Spleen (tissue), 11 donors: ENCODE measurements at regions not wholly inside any gene's neighbourhood (a gene's known extent, or its start where the extent isn't known, plus 50 kb on each side); places are given as distances from the start of the nearest gene placed in this dataset.

Source experiments
- DNase-seq: peaks from one replicate; pipeline ENCODE4 v3.0.0-alpha.2; 2020
- H3K27ac ChIP-seq, 8 donors: fragments of 200-600 bp; sonication (generic) in 7 of 8; 1 replicate in 4 of 8; 2 replicates in 4 of 8; pipeline versions ENCODE4 v1.5.0 to v1.8.0; 2016 to 2021; ENCODE audit warnings: inconsistent platforms in 4 of 8, mild to moderate bottlenecking in 4 of 8, moderate library complexity in 1 of 8
- H3K27me3 ChIP-seq, 7 donors: fragments of 200-600 bp; sonication (generic) in 6 of 7; replicated peaks in 1 of 7; 1 replicate in 4 of 7; 2 replicates in 3 of 7; pipeline versions ENCODE4 v1.5.0 to v1.8.0; 2016 to 2021; ENCODE audit warnings: inconsistent platforms in 3 of 7, mild to moderate bottlenecking in 1 of 7
- H3K36me3 ChIP-seq, 6 donors: fragments of 200-600 bp; sonication (generic) in 5 of 6; 1 replicate in 4 of 6; 2 replicates in 2 of 6; pipeline versions ENCODE4 v1.5.0 to v1.8.0; 2016 to 2021; ENCODE audit warnings: inconsistent platforms in 2 of 6
- H3K4me1 ChIP-seq, 6 donors: fragments of 200-600 bp; sonication (generic) in 5 of 6; 1 replicate in 3 of 6; 2 replicates in 3 of 6; pipeline versions ENCODE4 v1.5.0 to v1.8.0; 2016 to 2021; ENCODE audit warnings: inconsistent platforms in 3 of 6
- H3K4me3 ChIP-seq, 8 donors: fragments of 200-600 bp; sonication (generic) in 7 of 8; 1 replicate in 4 of 8; 2 replicates in 4 of 8; pipeline versions ENCODE4 v1.5.0 to v1.8.0; 2016 to 2021; ENCODE audit warnings: inconsistent platforms in 4 of 8, mild to moderate bottlenecking in 4 of 8, moderate library complexity in 2 of 8
- H3K9me3 ChIP-seq, 8 donors: fragments of 200-600 bp; sonication (generic) in 7 of 8; 1 replicate in 4 of 8; 2 replicates in 4 of 8; pipeline versions ENCODE4 v1.5.0 to v1.8.0; 2016 to 2021; ENCODE audit warnings: inconsistent platforms in 4 of 8
- POLR2A ChIP-seq, 3 donors: fragments of 450-650 bp; IDR thresholded peaks; one replicate each; pipeline ENCODE4 v1.5.1; 2017; ENCODE audit warnings: antibody characterized with exemption in 3 of 3, mild to moderate bottlenecking in 1 of 3
- POLR2AphosphoS5 ChIP-seq, 3 donors: sonication (generic); formaldehyde crosslinking; IDR thresholded peaks; one replicate each; pipeline ENCODE4 v1.5.1; 2017; ENCODE audit warnings: antibody characterized with exemption in 3 of 3
- WGBS, 5 donors: extraction: QIAGEN DNeasy Blood & Tissue Kit in 3 of 5; methylation state at CpG; one replicate each; pipeline versions ENCODE4 v1.1.5 to v1.1.7; 2013 to 2018; 5-methylcytosine and 5-hydroxymethylcytosine counted together
- intact Hi-C: fragments of 100-400 bp; cut with DNase I; formaldehyde crosslinking; loops from one replicate; pipeline ENCODE4 v1.15.0; 2023; ENCODE audit warnings: low total_unique reads
- TF ChIP-seq, protein P1 (sequence below), 11 experiments: fragments of 200-600 bp in 7 of 11; fragments of 450-650 bp in 4 of 11; sonication (generic) in 4 of 11; IDR thresholded peaks in 8 of 11; conservative IDR thresholded peaks in 3 of 11; 1 replicate in 7 of 11; 2 replicates in 4 of 11; pipeline versions ENCODE4 v1.4.0 to v1.8.0; 2016 to 2021; ENCODE audit warnings: antibody characterized with exemption in 11 of 11, inconsistent platforms in 4 of 11, mild to moderate bottlenecking in 1 of 11
- donor health status: healthy with polysubstance abuse.
- donor health status: DM: no; HTN: no; CAD: no; lungs with moderate emphysema.
- donor health status: DM: no; HTN: no; CAD: no.
- donor health status: Bipolar disorder and iron deficiency.
- donor health status: healthy.
- donor health status: DM: no; HTN: no; CAD: no.
- donor health status: DM: yes; HTN: yes; CAD: no.

- Histone ChIP-seq H3K27me3 (peaks cover 0 to 8% (median 0%) of the 10 kb centered on the region in 7 donors), H3K4me3 (no peak overlapping the region), H3K27ac (no peak overlapping the region), H3K36me3 (no peaks in the 10 kb centered on the region), H3K4me1 (no peaks in the 10 kb centered on the region), H3K9me3 (no peaks in the 10 kb centered on the region)
- TF ChIP-seq POLR2AphosphoS5 (IDR thresholded peaks at IDR 0.05) (no peak), POLR2A (IDR thresholded peaks at IDR 0.05) (no peak)
- TF ChIP-seq, protein P1, sequence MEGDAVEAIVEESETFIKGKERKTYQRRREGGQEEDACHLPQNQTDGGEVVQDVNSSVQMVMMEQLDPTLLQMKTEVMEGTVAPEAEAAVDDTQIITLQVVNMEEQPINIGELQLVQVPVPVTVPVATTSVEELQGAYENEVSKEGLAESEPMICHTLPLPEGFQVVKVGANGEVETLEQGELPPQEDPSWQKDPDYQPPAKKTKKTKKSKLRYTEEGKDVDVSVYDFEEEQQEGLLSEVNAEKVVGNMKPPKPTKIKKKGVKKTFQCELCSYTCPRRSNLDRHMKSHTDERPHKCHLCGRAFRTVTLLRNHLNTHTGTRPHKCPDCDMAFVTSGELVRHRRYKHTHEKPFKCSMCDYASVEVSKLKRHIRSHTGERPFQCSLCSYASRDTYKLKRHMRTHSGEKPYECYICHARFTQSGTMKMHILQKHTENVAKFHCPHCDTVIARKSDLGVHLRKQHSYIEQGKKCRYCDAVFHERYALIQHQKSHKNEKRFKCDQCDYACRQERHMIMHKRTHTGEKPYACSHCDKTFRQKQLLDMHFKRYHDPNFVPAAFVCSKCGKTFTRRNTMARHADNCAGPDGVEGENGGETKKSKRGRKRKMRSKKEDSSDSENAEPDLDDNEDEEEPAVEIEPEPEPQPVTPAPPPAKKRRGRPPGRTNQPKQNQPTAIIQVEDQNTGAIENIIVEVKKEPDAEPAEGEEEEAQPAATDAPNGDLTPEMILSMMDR (IDR thresholded peaks at IDR 0.05 in 8 of 11, conservative IDR thresholded peaks at IDR 0.05 in 3 of 11), result no peak
- WGBS, 5 donors, result 90 to 93% (median 92%) methylated on average over 3 of the region's 3 CpGs
- no peak for DNase-seq
- intact Hi-C loops, result no loop called here
Observed at GRCh38 chr10:83934062-83934461, 205.2 kb upstream of the GHITM start.

GRCh38 chr10:83934641-83935338, 204.5 kb upstream of the GHITM start:
- no peaks in the 10 kb centered on the region for H3K9me3 ChIP-seq
- intact Hi-C loops, result no loop called here
- H3K4me3 ChIP-seq, result no peak overlapping the region
- H3K36me3 ChIP-seq, result no peaks in the 10 kb centered on the region
- DNase-seq, result no peak
- H3K27ac ChIP-seq, result no peak overlapping the region
- peaks cover 0 to 15% (median 0%) of the 10 kb centered on the region in 7 donors for H3K27me3 ChIP-seq
- TF ChIP-seq POLR2A (IDR thresholded peaks at IDR 0.05) (no peak), POLR2AphosphoS5 (IDR thresholded peaks at IDR 0.05) (no peak)
- TF ChIP-seq, protein P1 (IDR thresholded peaks at IDR 0.05 in 8 of 11, conservative IDR thresholded peaks at IDR 0.05 in 3 of 11), result no peak
- no peaks in the 10 kb centered on the region for H3K4me1 ChIP-seq
- WGBS, 5 donors, result 74 to 83% (median 80%) methylated on average over 5 of the region's 5 CpGs

- intact Hi-C loops, result no loop called here
- no peak overlapping the region for H3K4me3 ChIP-seq
- 80 to 91% (median 84%) methylated on average over 3 of the region's 3 CpGs for WGBS, 5 donors
- H3K4me1 ChIP-seq, result no peaks in the 10 kb centered on the region
- no peaks in the 10 kb centered on the region for H3K36me3 ChIP-seq
- peaks cover 0 to 15% (median 0%) of the 10 kb centered on the region in 7 donors for H3K27me3 ChIP-seq
- no peaks in the 10 kb centered on the region for H3K9me3 ChIP-seq
- no peak for DNase-seq
- H3K27ac ChIP-seq, result no peak overlapping the region
- TF ChIP-seq, protein P1 (IDR thresholded peaks at IDR 0.05 in 8 of 11, conservative IDR thresholded peaks at IDR 0.05 in 3 of 11), result no peak
- TF ChIP-seq POLR2A (IDR thresholded peaks at IDR 0.05) (no peak), POLR2AphosphoS5 (IDR thresholded peaks at IDR 0.05) (no peak)
Observed at GRCh38 chr10:83935339-83935736, 204.0 kb upstream of the GHITM start.

- Histone ChIP-seq H3K27ac (no peak overlapping the region), H3K36me3 (no peaks in the 10 kb centered on the region), H3K4me3 (no peak overlapping the region), H3K27me3 (peaks cover 0 to 15% (median 0%) of the 10 kb centered on the region in 7 donors), H3K4me1 (no peaks in the 10 kb centered on the region), H3K9me3 (no peaks in the 10 kb centered on the region)
- no peak for DNase-seq
- intact Hi-C loops, result no loop called here
- TF ChIP-seq, protein P1 (IDR thresholded peaks at IDR 0.05 in 8 of 11, conservative IDR thresholded peaks at IDR 0.05 in 3 of 11), result no peak
- no peak for TF ChIP-seq POLR2AphosphoS5 (IDR thresholded peaks at IDR 0.05)
- TF ChIP-seq POLR2A (IDR thresholded peaks at IDR 0.05), result no peak
- 87 to 95% (median 91%) methylated on average over 5 of the region's 5 CpGs for WGBS, 5 donors
Observed at GRCh38 chr10:83935911-83936310, 203.4 kb upstream of the GHITM start.
